OCI-LY1 (cell line): ENCODE measurements at regions not wholly inside any gene's neighbourhood (a gene's known extent, or its start where the extent isn't known, plus 50 kb on each side); places are given as distances from the start of the nearest gene placed in this dataset.

ENCODE experiments used
- CTCF ChIP-seq: fragments of 200-600 bp; sonication (generic), shearing (Covaris generic); IDR thresholded peaks from 2 replicates; pipeline ENCODE4 v1.5.1; 2017; ENCODE audit warnings: mild to moderate bottlenecking, antibody characterized with exemption, low read length, moderate library complexity, mixed read lengths
- EZH2 ChIP-seq: fragments of 200-600 bp; sonication (generic), shearing (Covaris generic); IDR thresholded peaks from 2 replicates; pipeline ENCODE4 v1.8.0; 2017; ENCODE audit warnings: borderline replicate concordance, mixed run types, mild to moderate bottlenecking, antibody characterized with exemption, low read length, moderate library complexity, mixed read lengths

GRCh38 chr13:63900406-63900805, 2484.8 kb upstream of the PCDH20 start:
- TF ChIP-seq CTCF (no peak), EZH2 (no peak)
